OCI-LY1 (cell line): ENCODE measurements at regions not wholly inside any gene's neighbourhood (a gene's known extent, or its start where the extent isn't known, plus 50 kb on each side); places are given as distances from the start of the nearest gene placed in this dataset.

Experiments used
- H2AFZ ChIP-seq: fragments of 200-600 bp; sonication (generic), shearing (Covaris generic); 2 replicates; pipeline ENCODE4 v1.6.0; 2014; ENCODE audit warnings: antibody characterized with exemption, mild to moderate bottlenecking, low read length
- H3F3A ChIP-seq: fragments of 200-600 bp; sonication (generic), shearing (Covaris generic); 2 replicates; pipeline ENCODE4 v1.6.0; 2014; ENCODE audit warnings: mild to moderate bottlenecking, antibody characterized with exemption, low read length, moderate library complexity; ENCODE audit not compliant: insufficient read depth
- H3K27ac ChIP-seq: fragments of 200-600 bp; sonication (generic); 2 replicates; pipeline ENCODE4 v1.5.1; 2014; ENCODE audit warnings: low read length, mixed run types, mild to moderate bottlenecking, low read depth; ENCODE audit not compliant: poor library complexity, severe bottlenecking
- H3K27me3 ChIP-seq: fragments of 200-600 bp; sonication (generic); 2 replicates; pipeline ENCODE4 v1.6.0; 2014; ENCODE audit warnings: antibody characterized with exemption, mild to moderate bottlenecking, low read length, moderate library complexity; ENCODE audit not compliant: insufficient read depth
- H3K36me3 ChIP-seq: fragments of 200-600 bp; sonication (generic); 2 replicates; pipeline ENCODE4 v1.6.1; 2014; ENCODE audit warnings: mild to moderate bottlenecking, antibody characterized with exemption, low read length, moderate library complexity, mixed read lengths; ENCODE audit not compliant: insufficient read depth
- H3K4me1 ChIP-seq: fragments of 200-600 bp; sonication (generic); 2 replicates; pipeline ENCODE4 v1.5.1; 2014; ENCODE audit warnings: mild to moderate bottlenecking, low read length, moderate library complexity; ENCODE audit not compliant: insufficient read depth, severe bottlenecking
- H3K4me2 ChIP-seq: fragments of 200-600 bp; sonication (generic), shearing (Covaris generic); 2 replicates; pipeline ENCODE4 v1.6.1; 2014; ENCODE audit warnings: low read length
- H3K4me3 ChIP-seq: fragments of 200-600 bp; sonication (generic); 2 replicates; pipeline ENCODE4 v1.5.1; 2014; ENCODE audit warnings: low read length, low read depth, mild to moderate bottlenecking, mixed read lengths; ENCODE audit not compliant: poor library complexity, severe bottlenecking
- H3K79me2 ChIP-seq: fragments of 200-600 bp; shearing (Covaris generic); 2 replicates; pipeline ENCODE4 v1.6.1; 2016; ENCODE audit warnings: mixed run types, low read length, mixed read lengths; ENCODE audit not compliant: insufficient read depth
- H3K9ac ChIP-seq: fragments of 200-600 bp; sonication (generic), shearing (Covaris generic); 2 replicates; pipeline ENCODE4 v1.6.1; 2014; ENCODE audit warnings: mild to moderate bottlenecking, low read length, mixed read lengths
- H3K9me2 ChIP-seq: fragments of 200-600 bp; sonication (generic), shearing (Covaris generic); 2 replicates; pipeline ENCODE4 v1.6.1; 2014; ENCODE audit warnings: low read depth, mild to moderate bottlenecking, low read length, mixed read lengths
- H3K9me3 ChIP-seq: fragments of 200-600 bp; shearing (Covaris generic); 2 replicates; pipeline ENCODE4 v1.6.1; 2014; ENCODE audit warnings: low read length, mixed read lengths
- H4K20me1 ChIP-seq: fragments of 200-600 bp; sonication (generic), shearing (Covaris generic); 2 replicates; pipeline ENCODE4 v1.6.0; 2016; ENCODE audit warnings: mild to moderate bottlenecking, low read length; ENCODE audit not compliant: insufficient read depth
- CTCF ChIP-seq: fragments of 200-600 bp; sonication (generic), shearing (Covaris generic); IDR thresholded peaks from 2 replicates; pipeline ENCODE4 v1.5.1; 2017; ENCODE audit warnings: mild to moderate bottlenecking, antibody characterized with exemption, low read length, moderate library complexity, mixed read lengths
- EZH2 ChIP-seq: fragments of 200-600 bp; sonication (generic), shearing (Covaris generic); IDR thresholded peaks from 2 replicates; pipeline ENCODE4 v1.8.0; 2017; ENCODE audit warnings: borderline replicate concordance, mixed run types, mild to moderate bottlenecking, antibody characterized with exemption, low read length, moderate library complexity, mixed read lengths

GRCh38 chr14:34060651-34060999 lies 109.8 kb upstream of the EGLN3 start:
- no peak overlapping the region for H3K4me2 ChIP-seq
- H3K36me3 ChIP-seq, result no peaks in the 10 kb centered on the region
- no peak overlapping the region for H2AFZ ChIP-seq
- H3F3A ChIP-seq, result no peaks in the 10 kb centered on the region
- no peaks in the 10 kb centered on the region for H3K4me1 ChIP-seq
- no peaks in the 10 kb centered on the region for H3K9me2 ChIP-seq
- no peak overlapping the region for H3K9ac ChIP-seq
- H3K4me3 ChIP-seq, result no peak overlapping the region
- H3K27ac ChIP-seq, result no peak overlapping the region
- no peak for TF ChIP-seq CTCF
- TF ChIP-seq EZH2, result no peak
- H3K79me2 ChIP-seq, result no peaks in the 10 kb centered on the region
- H3K27me3 ChIP-seq, result no peaks in the 10 kb centered on the region
- H4K20me1 ChIP-seq, result no peaks in the 10 kb centered on the region
- H3K9me3 ChIP-seq, result no peaks in the 10 kb centered on the region

GRCh38 chr14:34059925-34060650 lies 109.2 kb upstream of the EGLN3 start:
- TF ChIP-seq EZH2, result no peak
- TF ChIP-seq CTCF, result no peak
- H3F3A ChIP-seq, result no peaks in the 10 kb centered on the region
- no peak overlapping the region for H3K4me2 ChIP-seq
- no peak overlapping the region for H3K9ac ChIP-seq
- H3K4me3 ChIP-seq, result no peak overlapping the region
- H3K9me3 ChIP-seq, result no peaks in the 10 kb centered on the region
- no peak overlapping the region for H2AFZ ChIP-seq
- no peaks in the 10 kb centered on the region for H3K4me1 ChIP-seq
- H3K27me3 ChIP-seq, result no peaks in the 10 kb centered on the region
- no peak overlapping the region for H3K27ac ChIP-seq
- H3K36me3 ChIP-seq, result no peaks in the 10 kb centered on the region
- H3K9me2 ChIP-seq, result no peaks in the 10 kb centered on the region
- no peaks in the 10 kb centered on the region for H4K20me1 ChIP-seq
- H3K79me2 ChIP-seq, result no peaks in the 10 kb centered on the region

GRCh38 chr14:34059037-34059924 lies 108.4 kb upstream of the EGLN3 start:
- H3F3A ChIP-seq, result no peaks in the 10 kb centered on the region
- H3K27me3 ChIP-seq, result no peaks in the 10 kb centered on the region
- no peaks in the 10 kb centered on the region for H3K4me1 ChIP-seq
- no peaks in the 10 kb centered on the region for H3K36me3 ChIP-seq
- no peaks in the 10 kb centered on the region for H3K9me3 ChIP-seq
- no peak overlapping the region for H3K4me3 ChIP-seq
- H2AFZ ChIP-seq, result no peak overlapping the region
- H3K4me2 ChIP-seq, result no peak overlapping the region
- no peaks in the 10 kb centered on the region for H3K79me2 ChIP-seq
- no peaks in the 10 kb centered on the region for H4K20me1 ChIP-seq
- no peak overlapping the region for H3K9ac ChIP-seq
- TF ChIP-seq EZH2 (no peak), CTCF (no peak)
- H3K9me2 ChIP-seq, result no peaks in the 10 kb centered on the region
- no peak overlapping the region for H3K27ac ChIP-seq
